HL-60 (cell line): ENCODE measurements at regions not wholly inside any gene's neighbourhood (a gene's known extent, or its start where the extent isn't known, plus 50 kb on each side); places are given as distances from the start of the nearest gene placed in this dataset.

Source experiments
- DNase-seq, 2 experiments: peaks; one replicate each; pipeline ENCODE4 v3.0.0-alpha.2; 2010 to 2020; ENCODE audit warnings: low read depth in 1 of 2, low spot score in 1 of 2
- H3K27ac ChIP-seq: fragments of 250-450 bp; sonication (Bioruptor Pico); replicated peaks from 2 replicates; pipeline ENCODE4 v1.5.1; 2020; ENCODE audit warnings: mild to moderate bottlenecking, moderate library complexity
- H3K27me3 ChIP-seq: fragments of 250-450 bp; sonication (Bioruptor Pico); 2 replicates; pipeline ENCODE4 v1.5.1; 2021; ENCODE audit warnings: mild to moderate bottlenecking, moderate library complexity; ENCODE audit not compliant: insufficient read depth, poor library complexity, severe bottlenecking
- H3K4me3 ChIP-seq: replicated peaks from 2 replicates; pipeline ENCODE4 v1.5.1; 2011; ENCODE audit warnings: mild to moderate bottlenecking, control low read depth, low read length; ENCODE audit not compliant: insufficient read depth
- GABPA ChIP-seq: IDR thresholded peaks from 2 replicates; pipeline ENCODE4 v1.6.1; 2012; ENCODE audit warnings: low read depth
- POLR2AphosphoS5 ChIP-seq: IDR thresholded peaks from 2 replicates; pipeline ENCODE4 v1.6.1; 2012; ENCODE audit warnings: low read depth
- REST ChIP-seq: IDR thresholded peaks from 2 replicates; pipeline ENCODE4 v1.6.1; 2012; ENCODE audit warnings: low read depth; ENCODE audit not compliant: insufficient replicate concordance
- SPI1 ChIP-seq: IDR thresholded peaks from 2 replicates; pipeline ENCODE4 v1.6.1; 2012; ENCODE audit warnings: low read depth, mild to moderate bottlenecking, borderline replicate concordance
- TF ChIP-seq, protein P1 (sequence below): IDR thresholded peaks from one replicate; pipeline ENCODE4 v1.5.1; 2011; ENCODE audit warnings: low read length, control low read depth, inconsistent platforms; ENCODE audit not compliant: insufficient read depth

DNA sequence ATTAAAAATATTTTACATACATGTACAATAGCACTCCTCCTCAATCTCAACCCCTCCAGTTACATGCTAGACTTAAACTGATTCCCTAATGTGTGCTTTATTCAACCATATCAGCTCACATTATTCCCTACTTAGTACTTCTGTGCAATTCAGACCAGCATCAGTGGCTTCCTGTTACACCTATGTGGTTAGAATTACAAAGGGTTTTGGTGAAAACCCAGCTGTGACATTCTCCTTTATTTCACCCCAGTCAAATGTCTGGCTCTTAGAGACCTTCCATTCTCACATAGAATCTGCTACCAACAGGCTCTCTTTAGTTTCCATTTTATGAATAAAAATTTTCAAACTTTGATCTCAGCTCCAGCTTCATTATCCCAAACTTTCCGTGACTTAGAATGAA lies 85.2 kb upstream of the SLC7A11 start:
- no peaks in the 10 kb centered on the region for H3K27me3 ChIP-seq
- H3K27ac ChIP-seq, result no peak overlapping the region
- TF ChIP-seq SPI1, result no peak
- no peak for DNase-seq
- H3K4me3 ChIP-seq, result no peak overlapping the region

- no peak overlapping the region for H3K27ac ChIP-seq
- TF ChIP-seq, protein P1, sequence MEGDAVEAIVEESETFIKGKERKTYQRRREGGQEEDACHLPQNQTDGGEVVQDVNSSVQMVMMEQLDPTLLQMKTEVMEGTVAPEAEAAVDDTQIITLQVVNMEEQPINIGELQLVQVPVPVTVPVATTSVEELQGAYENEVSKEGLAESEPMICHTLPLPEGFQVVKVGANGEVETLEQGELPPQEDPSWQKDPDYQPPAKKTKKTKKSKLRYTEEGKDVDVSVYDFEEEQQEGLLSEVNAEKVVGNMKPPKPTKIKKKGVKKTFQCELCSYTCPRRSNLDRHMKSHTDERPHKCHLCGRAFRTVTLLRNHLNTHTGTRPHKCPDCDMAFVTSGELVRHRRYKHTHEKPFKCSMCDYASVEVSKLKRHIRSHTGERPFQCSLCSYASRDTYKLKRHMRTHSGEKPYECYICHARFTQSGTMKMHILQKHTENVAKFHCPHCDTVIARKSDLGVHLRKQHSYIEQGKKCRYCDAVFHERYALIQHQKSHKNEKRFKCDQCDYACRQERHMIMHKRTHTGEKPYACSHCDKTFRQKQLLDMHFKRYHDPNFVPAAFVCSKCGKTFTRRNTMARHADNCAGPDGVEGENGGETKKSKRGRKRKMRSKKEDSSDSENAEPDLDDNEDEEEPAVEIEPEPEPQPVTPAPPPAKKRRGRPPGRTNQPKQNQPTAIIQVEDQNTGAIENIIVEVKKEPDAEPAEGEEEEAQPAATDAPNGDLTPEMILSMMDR, result no peak
- TF ChIP-seq POLR2AphosphoS5, result no peak
- TF ChIP-seq REST, result no peak
- TF ChIP-seq GABPA, result no peak
- no peak for TF ChIP-seq SPI1
- H3K4me3 ChIP-seq, result no peak overlapping the region
- no peak for DNase-seq
- H3K27me3 ChIP-seq, result no peaks in the 10 kb centered on the region
Measured at GRCh38 chr4:138320831-138321230, 78.7 kb upstream of the SLC7A11 start.

- no peak overlapping the region for H3K4me3 ChIP-seq
- no peak overlapping the region for H3K27ac ChIP-seq
- no peaks in the 10 kb centered on the region for H3K27me3 ChIP-seq
- TF ChIP-seq SPI1 (no peak), GABPA (no peak), REST (no peak), POLR2AphosphoS5 (no peak)
- TF ChIP-seq, protein P1, result no peak
- DNase-seq, result no peak
Measured at GRCh38 chr4:138320030-138320429, 77.9 kb upstream of the SLC7A11 start.

DNA sequence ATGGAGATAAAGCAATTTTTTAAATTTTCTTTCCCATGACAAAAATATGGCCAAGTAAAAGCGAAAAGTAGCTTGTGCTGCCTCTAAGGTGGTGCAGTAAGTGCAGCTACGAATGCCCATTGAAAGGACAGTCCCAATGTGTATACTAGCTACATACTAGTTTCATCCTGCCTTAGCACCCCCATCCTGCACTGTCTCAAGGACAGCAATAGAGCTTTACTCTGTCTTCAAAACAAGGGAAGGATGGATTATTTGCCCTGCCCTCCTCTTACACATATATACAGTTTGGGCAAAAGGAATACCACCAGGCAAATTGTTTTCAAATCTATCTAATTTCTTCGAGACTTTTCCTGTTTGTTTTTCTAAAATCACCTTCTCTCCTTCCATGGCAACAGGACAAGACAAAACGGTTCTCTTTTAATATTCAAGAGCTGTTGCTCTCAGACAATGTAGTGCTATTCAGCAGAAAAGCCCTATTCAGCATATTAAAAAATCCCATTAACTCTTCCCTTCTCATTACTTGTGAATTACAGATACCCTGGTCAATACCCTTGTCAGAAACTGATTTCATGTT lies 75.1 kb upstream of the SLC7A11 start:
- no peaks in the 10 kb centered on the region for H3K27me3 ChIP-seq
- TF ChIP-seq, protein P1, result no peak
- TF ChIP-seq POLR2AphosphoS5, result no peak
- TF ChIP-seq SPI1, result no peak
- TF ChIP-seq REST, result no peak
- TF ChIP-seq GABPA, result no peak
- H3K4me3 ChIP-seq, result no peak overlapping the region
- H3K27ac ChIP-seq, result no peak overlapping the region
- DNase-seq, result no peak
